ENCODE measurements at regions not wholly inside any gene's neighbourhood (a gene's known extent, or its start where the extent isn't known, plus 50 kb on each side); places are given as distances from the start of the nearest gene placed in this dataset.

DNA sequence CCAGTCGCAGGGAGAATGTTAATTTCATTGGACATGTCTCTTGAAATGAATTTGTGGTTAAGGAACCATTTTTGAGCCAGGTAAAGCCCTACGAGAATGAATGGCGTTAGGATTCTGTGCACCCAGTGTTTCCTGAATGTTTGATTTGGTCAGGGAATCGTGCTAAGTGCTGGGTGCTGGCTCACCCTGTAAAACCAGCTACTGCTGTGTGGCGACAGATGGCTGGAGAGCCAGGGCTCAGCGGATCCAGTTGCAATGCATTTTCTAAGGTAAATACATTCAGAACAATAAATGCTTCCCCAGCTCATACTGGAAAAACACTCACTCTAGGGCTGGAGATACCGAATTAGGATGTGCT, 355.5 kb downstream of the GLRX3 start:
- no peak for TF ChIP-seq POLR2A (IDR thresholded peaks at IDR 0.05; ENCODE audit: low read depth, low read length)
- no peak for TF ChIP-seq SPI1 (IDR thresholded peaks at IDR 0.05; ENCODE audit: low read depth, low read length)
- no peak for TF ChIP-seq POLR2AphosphoS5 (IDR thresholded peaks at IDR 0.05; ENCODE audit: low read depth, low read length)
- TF ChIP-seq TAF1 (IDR thresholded peaks at IDR 0.05; ENCODE audit: low read depth, low read length): no peak
